ENCODE measurements at regions not wholly inside any gene's neighbourhood (a gene's known extent, or its start where the extent isn't known, plus 50 kb on each side); places are given as distances from the start of the nearest gene placed in this dataset.
"Not testable (repeated sequence)": the region's sequence is repeated elsewhere in the genome, so short reads cannot be mapped to it uniquely, and the experiment has no call there.

- ChIA-PET CTCF (no interaction called here), POLR2A (ENCODE audit: unreplicated experiment) (no interaction called here)
- 0 out of 2 replicates have a peak, but pooled peaks cover 10% of the 10 kb centered on the region for H3K27me3 ChIP-seq (ENCODE audit: low read length)
- DNase-seq (no peak), ATAC-seq (no peak)
- intact Hi-C loops (cut with micrococcal nuclease) = no loop called here
- H4K20me1 ChIP-seq (ENCODE audit: low read length) = no peaks in the 10 kb centered on the region
- no peak overlapping the region for H2AFZ ChIP-seq (ENCODE audit: low read length)
- no peak overlapping the region for H3K27ac ChIP-seq (ENCODE audit: low read length)
- no peak overlapping the region for H3K4me3 ChIP-seq (ENCODE audit: low read length)
- no TSS peak for BruUV-seq (replicated peaks)
- no peak overlapping the region for H3K4me2 ChIP-seq (ENCODE audit: low read length)
- H3K4me1 ChIP-seq (ENCODE audit: insufficient read depth, low read length) = no peaks in the 10 kb centered on the region
- H3K36me3 ChIP-seq (ENCODE audit: low read depth, low read length) = no peaks in the 10 kb centered on the region
- H3F3A ChIP-seq (ENCODE audit: low read length, unreplicated experiment) = no peaks in the 10 kb centered on the region
- no peak overlapping the region for H3K9ac ChIP-seq (ENCODE audit: low read length)
- TF ChIP-seq EZH2phosphoT487 (IDR thresholded peaks at IDR 0.05; ENCODE audit: borderline replicate concordance, low read length) (no peak), EZH2 (IDR thresholded peaks at IDR 0.05; ENCODE audit: low read length, unreplicated experiment) (no peak), CTCF (conservative IDR thresholded peaks at IDR 0.05; ENCODE audit: low read depth, low read length) (no peak)
- H3K9me2 ChIP-seq (replicated peaks; ENCODE audit: low read length) = no peaks in the 10 kb centered on the region
- H3K9me3 ChIP-seq (ENCODE audit: low read length) = no peaks in the 10 kb centered on the region
- H3K79me2 ChIP-seq (ENCODE audit: low read length) = no peaks in the 10 kb centered on the region
Observed at GRCh38 chr9:1927546-1927945, 87.6 kb upstream of the SMARCA2 start.

- no peaks in the 10 kb centered on the region for H4K20me1 ChIP-seq (ENCODE audit: low read length)
- intact Hi-C loops (cut with micrococcal nuclease) = no loop called here
- no peaks in the 10 kb centered on the region for H3K79me2 ChIP-seq (ENCODE audit: low read length)
- ChIA-PET CTCF (no interaction called here), POLR2A (ENCODE audit: unreplicated experiment) (no interaction called here)
- H3K36me3 ChIP-seq (ENCODE audit: low read depth, low read length) = no peaks in the 10 kb centered on the region
- H3K9me3 ChIP-seq (ENCODE audit: low read length) = no peaks in the 10 kb centered on the region
- no peaks in the 10 kb centered on the region for H3F3A ChIP-seq (ENCODE audit: low read length, unreplicated experiment)
- no peak for TF ChIP-seq CTCF (conservative IDR thresholded peaks at IDR 0.05; ENCODE audit: low read depth, low read length)
- no peak for TF ChIP-seq EZH2phosphoT487 (IDR thresholded peaks at IDR 0.05; ENCODE audit: borderline replicate concordance, low read length)
- no peak for TF ChIP-seq EZH2 (IDR thresholded peaks at IDR 0.05; ENCODE audit: low read length, unreplicated experiment)
- no peak overlapping the region for H2AFZ ChIP-seq (ENCODE audit: low read length)
- no peak overlapping the region for H3K4me3 ChIP-seq (ENCODE audit: low read length)
- no peak overlapping the region for H3K4me2 ChIP-seq (ENCODE audit: low read length)
- H3K27ac ChIP-seq (ENCODE audit: low read length) = no peak overlapping the region
- no TSS peak for BruUV-seq (replicated peaks)
- 0 out of 2 replicates have a peak, but pooled peaks cover 10% of the 10 kb centered on the region for H3K27me3 ChIP-seq (ENCODE audit: low read length)
- no peaks in the 10 kb centered on the region for H3K4me1 ChIP-seq (ENCODE audit: insufficient read depth, low read length)
- no peak for DNase-seq
- H3K9me2 ChIP-seq (replicated peaks; ENCODE audit: low read length) = no peaks in the 10 kb centered on the region
- ATAC-seq = no peak
- no peak overlapping the region for H3K9ac ChIP-seq (ENCODE audit: low read length)
Observed at GRCh38 chr9:1929134-1929533, 86.0 kb upstream of the SMARCA2 start.

- no peaks in the 10 kb centered on the region for H3K9me2 ChIP-seq (replicated peaks; ENCODE audit: low read length)
- ChIA-PET CTCF (no interaction called here), POLR2A (ENCODE audit: unreplicated experiment) (no interaction called here)
- 0 out of 2 replicates have a peak, but pooled peaks cover 10% of the 10 kb centered on the region for H3K27me3 ChIP-seq (ENCODE audit: low read length)
- no peaks in the 10 kb centered on the region for H4K20me1 ChIP-seq (ENCODE audit: low read length)
- no TSS peak for BruUV-seq (replicated peaks)
- ATAC-seq (no peak), DNase-seq (no peak)
- no peak overlapping the region for H2AFZ ChIP-seq (ENCODE audit: low read length)
- H3K79me2 ChIP-seq (ENCODE audit: low read length) = no peaks in the 10 kb centered on the region
- intact Hi-C loops (cut with micrococcal nuclease) = no loop called here
- no peaks in the 10 kb centered on the region for H3K4me1 ChIP-seq (ENCODE audit: insufficient read depth, low read length)
- H3K4me3 ChIP-seq (ENCODE audit: low read length) = no peak overlapping the region
- no peak overlapping the region for H3K9ac ChIP-seq (ENCODE audit: low read length)
- H3F3A ChIP-seq (ENCODE audit: low read length, unreplicated experiment) = no peaks in the 10 kb centered on the region
- TF ChIP-seq EZH2 (IDR thresholded peaks at IDR 0.05; ENCODE audit: low read length, unreplicated experiment) (no peak), EZH2phosphoT487 (IDR thresholded peaks at IDR 0.05; ENCODE audit: borderline replicate concordance, low read length) (no peak), CTCF (conservative IDR thresholded peaks at IDR 0.05; ENCODE audit: low read depth, low read length) (no peak)
- H3K27ac ChIP-seq (ENCODE audit: low read length) = no peak overlapping the region
- no peak overlapping the region for H3K4me2 ChIP-seq (ENCODE audit: low read length)
- no peaks in the 10 kb centered on the region for H3K9me3 ChIP-seq (ENCODE audit: low read length)
- H3K36me3 ChIP-seq (ENCODE audit: low read depth, low read length) = no peaks in the 10 kb centered on the region
Observed at GRCh38 chr9:1929722-1930244, 85.4 kb upstream of the SMARCA2 start.

GRCh38 chr9:1930245-1930736 is 84.9 kb upstream of the SMARCA2 start:
- H3K27me3 ChIP-seq (ENCODE audit: low read length); H3K4me2 ChIP-seq (ENCODE audit: low read length); H3K79me2 ChIP-seq (ENCODE audit: low read length); H3K9ac ChIP-seq (ENCODE audit: low read length); BruUV-seq (replicated peaks); H3K9me2 ChIP-seq (replicated peaks; ENCODE audit: low read length); H2AFZ ChIP-seq (ENCODE audit: low read length); H4K20me1 ChIP-seq (ENCODE audit: low read length); H3K27ac ChIP-seq (ENCODE audit: low read length); POLR2A ChIA-PET (ENCODE audit: unreplicated experiment); H3K4me3 ChIP-seq (ENCODE audit: low read length); H3K9me3 ChIP-seq (ENCODE audit: low read length); intact Hi-C loops (cut with micrococcal nuclease); H3K4me1 ChIP-seq (ENCODE audit: insufficient read depth, low read length); ATAC-seq; H3K36me3 ChIP-seq (ENCODE audit: low read depth, low read length); DNase-seq; CTCF ChIA-PET; H3F3A ChIP-seq (ENCODE audit: low read length, unreplicated experiment): not testable (repeated sequence)
